ENCODE measurements at regions not wholly inside any gene's neighbourhood (a gene's known extent, or its start where the extent isn't known, plus 50 kb on each side); places are given as distances from the start of the nearest gene placed in this dataset.
A peak's percentile ranks its signal among the peaks of the same experiment; 100 is the strongest.

GRCh38 chr10:2949221-2949947, 118.0 kb upstream of the PFKP start:
- DNase-seq: no peak

- DNase-seq: no peak
These were observed 119.1 kb upstream of the PFKP start for GRCh38 chr10:2948127-2948854.

GRCh38 chr10:2944788-2945187, 122.6 kb upstream of the PFKP start:
- DNase-seq: no peak

GRCh38 chr10:2943932-2944614, 123.3 kb upstream of the PFKP start:
- no peak for DNase-seq

- DNase-seq: no peak
These were observed 124.4 kb upstream of the PFKP start for GRCh38 chr10:2942938-2943337.

GRCh38 chr10:2938869-2939268, 128.5 kb upstream of the PFKP start:
- no peak for DNase-seq

- no peak for DNase-seq
These were observed 130.5 kb upstream of the PFKP start for GRCh38 chr10:2936816-2937215.

GRCh38 chr10:2935647-2936386, 131.5 kb upstream of the PFKP start:
- DNase-seq: peak; percentile 26

GRCh38 chr10:2933924-2934323, 133.4 kb upstream of the PFKP start:
- DNase-seq: no peak

GRCh38 chr10:2933519-2933918, 133.8 kb upstream of the PFKP start:
- no peak for DNase-seq

- no peak for DNase-seq
These were observed 134.3 kb upstream of the PFKP start for GRCh38 chr10:2933071-2933470.

- no peak for DNase-seq
These were observed 137.7 kb upstream of the PFKP start for GRCh38 chr10:2929480-2930258.

- peak; percentile 77 for DNase-seq
These were observed 139.1 kb upstream of the PFKP start for GRCh38 chr10:2927958-2928840.

- DNase-seq: no peak
These were observed 140.3 kb upstream of the PFKP start for GRCh38 chr10:2926918-2927660.

GRCh38 chr10:2925631-2926030, 141.7 kb upstream of the PFKP start:
- peak; percentile 21 for DNase-seq

- no peak for DNase-seq
These were observed 142.9 kb upstream of the PFKP start for GRCh38 chr10:2924431-2924830.

- DNase-seq: peak; percentile 21
These were observed 145.2 kb upstream of the PFKP start for GRCh38 chr10:2921956-2922680.

- DNase-seq: no peak
These were observed 146.7 kb upstream of the PFKP start for GRCh38 chr10:2920637-2921036.

GRCh38 chr10:2920168-2920567, 147.2 kb upstream of the PFKP start:
- DNase-seq: no peak

- DNase-seq: no peak
These were observed 148.3 kb upstream of the PFKP start for GRCh38 chr10:2919016-2919415.
